Tibial artery (tissue), 4 donors: ENCODE measurements at regions not wholly inside any gene's neighbourhood (a gene's known extent, or its start where the extent isn't known, plus 50 kb on each side); places are given as distances from the start of the nearest gene placed in this dataset.

Experiments used
- DNase-seq, 2 donors: peaks; one replicate each; pipeline ENCODE4 v3.0.0-alpha.2; 2019
- H3K27ac ChIP-seq, 2 donors: fragments of 200-600 bp; sonication (generic) in 1 of 2; 1 replicate in 1 of 2; 2 replicates in 1 of 2; pipeline ENCODE4 v1.5.1; 2018 to 2019; ENCODE audit warnings: mild to moderate bottlenecking in 1 of 2
- H3K27me3 ChIP-seq, 2 donors: fragments of 200-600 bp; sonication (generic) in 1 of 2; one replicate each; pipeline versions ENCODE4 v1.5.1 to v1.6.0; 2016 to 2019
- H3K36me3 ChIP-seq, 3 donors: fragments of 200-600 bp; sonication (generic) in 2 of 3; one replicate each; pipeline ENCODE4 v1.5.1; 2016 to 2019; ENCODE audit warnings: mild to moderate bottlenecking in 2 of 3
- H3K4me1 ChIP-seq, 4 donors: fragments of 200-600 bp; sonication (generic) in 2 of 4; 1 replicate in 3 of 4; 2 replicates in 1 of 4; pipeline ENCODE4 v1.5.1; 2016 to 2019
- H3K4me3 ChIP-seq, 2 donors: fragments of 200-600 bp; sonication (generic) in 1 of 2; 1 replicate in 1 of 2; 2 replicates in 1 of 2; pipeline ENCODE4 v1.5.1; 2018 to 2019; ENCODE audit warnings: mild to moderate bottlenecking in 2 of 2
- H3K9me3 ChIP-seq, 3 donors: fragments of 200-600 bp; sonication (generic) in 1 of 3; one replicate each; pipeline ENCODE4 v1.5.1; 2016 to 2019
- intact Hi-C: fragments of 100-400 bp; cut with DNase I; formaldehyde crosslinking; loops from one replicate; pipeline ENCODE4 v1.15.0; 2023; ENCODE audit warnings: low total_unique reads
- TF ChIP-seq, protein P1 (sequence below), 2 experiments: fragments of 200-600 bp in 1 of 2; fragments of 450-650 bp in 1 of 2; IDR thresholded peaks; one replicate each; pipeline ENCODE4 v1.5.1; 2017 to 2019; ENCODE audit warnings: antibody characterized with exemption in 2 of 2, mild to moderate bottlenecking in 1 of 2, moderate library complexity in 1 of 2

DNA sequence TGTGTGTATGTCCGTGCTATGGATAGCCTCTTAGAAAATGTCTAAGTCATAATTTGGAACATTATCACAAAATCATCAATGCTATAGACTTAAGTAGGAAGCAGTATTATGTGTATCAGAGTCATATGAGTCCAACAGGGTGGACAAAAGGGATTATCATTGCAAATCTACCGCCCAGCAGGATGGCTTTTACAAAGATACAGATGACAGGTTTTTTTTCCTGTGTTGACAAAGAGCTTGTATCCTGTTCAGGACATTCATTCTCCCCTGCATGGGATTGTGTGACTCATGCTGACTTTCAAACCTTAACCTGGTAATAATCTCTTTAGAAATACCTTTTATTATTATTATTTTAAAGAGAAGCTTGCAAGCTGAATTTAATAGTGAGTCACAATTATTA lies 310.3 kb upstream of the GNPDA2 start:
- no peaks in the 10 kb centered on the region for H3K36me3 ChIP-seq
- TF ChIP-seq, protein P1, sequence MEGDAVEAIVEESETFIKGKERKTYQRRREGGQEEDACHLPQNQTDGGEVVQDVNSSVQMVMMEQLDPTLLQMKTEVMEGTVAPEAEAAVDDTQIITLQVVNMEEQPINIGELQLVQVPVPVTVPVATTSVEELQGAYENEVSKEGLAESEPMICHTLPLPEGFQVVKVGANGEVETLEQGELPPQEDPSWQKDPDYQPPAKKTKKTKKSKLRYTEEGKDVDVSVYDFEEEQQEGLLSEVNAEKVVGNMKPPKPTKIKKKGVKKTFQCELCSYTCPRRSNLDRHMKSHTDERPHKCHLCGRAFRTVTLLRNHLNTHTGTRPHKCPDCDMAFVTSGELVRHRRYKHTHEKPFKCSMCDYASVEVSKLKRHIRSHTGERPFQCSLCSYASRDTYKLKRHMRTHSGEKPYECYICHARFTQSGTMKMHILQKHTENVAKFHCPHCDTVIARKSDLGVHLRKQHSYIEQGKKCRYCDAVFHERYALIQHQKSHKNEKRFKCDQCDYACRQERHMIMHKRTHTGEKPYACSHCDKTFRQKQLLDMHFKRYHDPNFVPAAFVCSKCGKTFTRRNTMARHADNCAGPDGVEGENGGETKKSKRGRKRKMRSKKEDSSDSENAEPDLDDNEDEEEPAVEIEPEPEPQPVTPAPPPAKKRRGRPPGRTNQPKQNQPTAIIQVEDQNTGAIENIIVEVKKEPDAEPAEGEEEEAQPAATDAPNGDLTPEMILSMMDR (IDR thresholded peaks at IDR 0.05) = no peak
- H3K27ac ChIP-seq = no peak overlapping the region
- H3K27me3 ChIP-seq = no peaks in the 10 kb centered on the region
- H3K4me1 ChIP-seq = no peaks in the 10 kb centered on the region
- DNase-seq = no peak
- no peaks in the 10 kb centered on the region for H3K9me3 ChIP-seq
- intact Hi-C loops = no loop called here
- H3K4me3 ChIP-seq = no peak overlapping the region

DNA sequence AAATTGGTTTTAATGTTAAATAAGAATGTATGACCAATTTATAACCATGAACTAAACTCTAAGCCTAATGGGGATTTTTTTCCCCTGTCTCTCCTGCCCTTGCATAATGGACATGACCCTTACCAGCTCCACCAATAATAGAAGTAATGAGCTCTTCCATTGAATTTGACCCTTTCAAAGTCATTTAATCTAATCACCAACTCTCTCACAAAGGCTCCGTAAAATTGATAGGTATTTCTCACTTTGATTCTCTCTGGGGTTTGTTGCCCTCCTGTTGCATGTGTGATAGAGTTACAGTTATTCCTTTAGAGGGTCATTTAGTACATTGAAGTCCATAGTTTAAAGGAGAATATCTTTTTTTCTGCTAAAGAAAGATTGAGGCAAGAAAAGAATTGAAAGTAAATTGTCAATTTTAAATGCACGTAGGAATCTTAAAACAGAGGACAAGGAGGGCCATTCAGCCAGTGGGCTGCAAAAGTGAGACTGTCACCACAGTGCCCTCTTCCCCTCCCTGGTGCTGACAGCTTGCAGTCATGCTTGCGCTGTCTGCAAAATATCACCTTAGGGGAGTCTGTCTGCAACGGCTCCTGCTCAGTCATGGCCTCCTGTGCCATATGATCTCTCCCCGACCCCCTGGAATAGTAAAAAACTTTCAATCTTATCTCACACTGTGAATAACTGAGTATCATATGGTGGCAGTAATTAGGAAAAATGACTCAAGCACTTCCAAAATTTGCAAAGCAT lies 307.5 kb upstream of the GNPDA2 start:
- intact Hi-C loops = no loop called here
- TF ChIP-seq, protein P1 (IDR thresholded peaks at IDR 0.05) = no peak
- H3K27me3 ChIP-seq = no peaks in the 10 kb centered on the region
- H3K4me1 ChIP-seq = no peaks in the 10 kb centered on the region
- no peaks in the 10 kb centered on the region for H3K9me3 ChIP-seq
- no peak for DNase-seq
- no peak overlapping the region for H3K4me3 ChIP-seq
- H3K36me3 ChIP-seq = no peaks in the 10 kb centered on the region
- H3K27ac ChIP-seq = no peak overlapping the region

DNA sequence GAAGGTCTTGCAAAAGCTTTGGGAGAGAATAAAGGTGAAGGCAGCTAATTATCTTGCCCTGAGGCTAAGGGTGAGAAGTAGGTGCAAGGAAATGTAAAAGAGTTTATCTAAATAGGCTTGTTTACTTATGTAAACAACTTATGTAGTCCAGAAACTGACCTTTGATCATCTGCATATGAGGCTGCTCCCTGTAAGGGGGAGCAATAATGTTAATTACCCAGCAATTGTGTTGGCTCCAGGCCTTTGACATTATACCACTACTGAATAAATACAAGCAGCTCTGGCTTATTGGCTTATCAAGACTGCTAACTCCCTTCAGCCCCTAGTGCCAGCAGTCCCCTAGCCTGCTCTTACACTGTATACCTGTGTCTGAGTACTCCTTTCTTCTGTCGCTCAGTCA lies 303.7 kb upstream of the GNPDA2 start:
- H3K27me3 ChIP-seq = no peaks in the 10 kb centered on the region

DNA sequence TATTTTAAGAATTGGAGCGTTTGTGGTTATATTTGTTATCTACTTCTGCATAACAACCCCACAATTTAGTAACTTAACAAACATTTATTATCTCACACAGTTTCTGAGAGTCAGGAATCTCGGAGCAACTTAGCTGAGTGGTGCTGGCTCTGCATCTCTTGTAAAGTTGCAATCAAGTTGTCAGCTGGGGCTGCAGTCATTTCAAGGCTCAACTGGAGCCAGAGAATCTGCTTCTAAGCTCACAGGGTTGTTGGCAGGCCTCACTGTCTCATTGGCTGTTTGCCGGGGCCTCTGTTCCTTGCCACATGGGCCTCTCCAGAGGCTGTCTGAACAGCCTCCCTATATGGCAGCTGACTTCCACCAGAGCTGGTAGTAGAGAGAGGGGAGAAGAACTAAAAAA lies 281.2 kb upstream of the GNPDA2 start:
- no peak for DNase-seq
- Histone ChIP-seq H3K4me1 (no peaks in the 10 kb centered on the region), H3K4me3 (no peak overlapping the region), H3K27me3 (no peaks in the 10 kb centered on the region), H3K27ac (no peak overlapping the region), H3K9me3 (no peaks in the 10 kb centered on the region), H3K36me3 (no peaks in the 10 kb centered on the region)
- TF ChIP-seq, protein P1 (IDR thresholded peaks at IDR 0.05) = no peak
- intact Hi-C loops = no loop called here

More for the DNA sequence above, 303.7 kb upstream of the GNPDA2 start:
- H3K36me3 ChIP-seq = no peaks in the 10 kb centered on the region
- intact Hi-C loops = no loop called here
- no peak overlapping the region for H3K4me3 ChIP-seq
- H3K9me3 ChIP-seq = no peaks in the 10 kb centered on the region
- TF ChIP-seq, protein P1 (IDR thresholded peaks at IDR 0.05) = no peak
- no peak for DNase-seq
- H3K27ac ChIP-seq = no peak overlapping the region
- no peaks in the 10 kb centered on the region for H3K4me1 ChIP-seq

DNA sequence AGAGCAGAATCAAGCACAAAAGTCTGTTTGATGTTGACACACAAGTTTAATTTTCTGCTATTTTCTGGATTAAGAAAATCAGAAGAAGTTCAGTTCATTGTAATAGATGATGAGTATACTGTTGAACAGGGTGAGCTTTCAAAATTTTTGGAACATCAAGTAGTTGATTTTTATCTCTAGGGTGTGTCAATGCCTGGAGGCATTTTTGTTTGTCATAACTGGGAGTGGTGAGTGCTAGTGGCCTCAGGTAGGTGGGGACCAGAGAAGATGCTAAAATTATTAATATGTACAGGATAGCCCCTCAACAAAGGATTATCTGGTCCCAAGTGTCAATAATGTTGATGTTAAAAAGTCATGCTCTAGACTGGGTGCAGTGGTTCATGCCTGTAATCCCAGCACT lies 279.7 kb upstream of the GNPDA2 start:
- TF ChIP-seq, protein P1 (IDR thresholded peaks at IDR 0.05) = no peak
- H3K9me3 ChIP-seq = no peaks in the 10 kb centered on the region
- H3K27ac ChIP-seq = no peak overlapping the region
- H3K36me3 ChIP-seq = no peaks in the 10 kb centered on the region
- H3K4me1 ChIP-seq = no peaks in the 10 kb centered on the region
- intact Hi-C loops = no loop called here
- no peak overlapping the region for H3K4me3 ChIP-seq
- H3K27me3 ChIP-seq = no peaks in the 10 kb centered on the region
- no peak for DNase-seq
